Common myeloid progenitor, CD34-positive (primary cell): ENCODE measurements at regions not wholly inside any gene's neighbourhood (a gene's known extent, or its start where the extent isn't known, plus 50 kb on each side); places are given as distances from the start of the nearest gene placed in this dataset.
"Not testable (repeated sequence)": the region's sequence is repeated elsewhere in the genome, so short reads cannot be mapped to it uniquely, and the experiment has no call there.

ENCODE experiments used
- CTCF ChIA-PET: fragments of 350-600 bp; sonication (Branson Sonifier 250); formaldehyde crosslinking; loops from one replicate; lab custom pipeline; 2021; ENCODE audit warnings: antibody characterized with exemption; lab: Charles Lee
- POLR2A ChIA-PET: fragments of 350-600 bp; sonication (Branson Sonifier 250); formaldehyde crosslinking; loops from one replicate; lab custom pipeline; 2021; ENCODE audit warnings: antibody characterized with exemption; lab: Charles Lee
- DNase-seq, 3 donors: peaks; one replicate each; pipeline versions ENCODE4 v3.0.0 to v3.0.0-alpha.2; 2013
- H3K27ac ChIP-seq, 2 experiments: 1 replicate in 1 of 2; 2 replicates in 1 of 2; pipeline ENCODE4 v1.7.0; 2013; ENCODE audit warnings: inconsistent platforms in 2 of 2, low read length in 2 of 2, mild to moderate bottlenecking in 2 of 2, low read depth in 1 of 2, moderate library complexity in 1 of 2; ENCODE audit not compliant: severe bottlenecking in 2 of 2, insufficient read depth in 1 of 2, poor library complexity in 1 of 2
- H3K27me3 ChIP-seq, 5 experiments: replicated peaks in 2 of 5; 1 replicate in 3 of 5; 2 replicates in 2 of 5; pipeline versions ENCODE4 v1.6.1 to v1.7.0; 2013; ENCODE audit warnings: low read length in 4 of 5, mild to moderate bottlenecking in 2 of 5, moderate library complexity in 2 of 5, inconsistent platforms in 1 of 5; ENCODE audit not compliant: insufficient read depth in 5 of 5, control insufficient read depth in 4 of 5
- H3K36me3 ChIP-seq, 4 experiments: 1 replicate in 2 of 4; 2 replicates in 2 of 4; pipeline versions ENCODE4 v1.6.1 to v1.7.0; 2013; ENCODE audit warnings: low read length in 3 of 4, control low read depth in 1 of 4, mild to moderate bottlenecking in 1 of 4; ENCODE audit not compliant: control insufficient read depth in 4 of 4, insufficient read depth in 4 of 4
- H3K4me1 ChIP-seq, 4 experiments: 1 replicate in 3 of 4; 2 replicates in 1 of 4; pipeline versions ENCODE4 v1.6.1 to v1.7.1; 2013; ENCODE audit warnings: low read length in 3 of 4, mild to moderate bottlenecking in 3 of 4, control low read depth in 1 of 4, inconsistent platforms in 1 of 4, moderate library complexity in 1 of 4; ENCODE audit not compliant: control insufficient read depth in 4 of 4, insufficient read depth in 4 of 4; ENCODE audit errors: control extremely low read depth in 1 of 4
- H3K4me3 ChIP-seq, 7 experiments: 1 replicate in 4 of 7; 2 replicates in 3 of 7; pipeline versions ENCODE4 v1.5.1 to v1.7.0; 2013; ENCODE audit warnings: mild to moderate bottlenecking in 7 of 7, low read length in 6 of 7, moderate library complexity in 6 of 7, inconsistent platforms in 2 of 7, low read depth in 2 of 7, control low read depth in 1 of 7; ENCODE audit not compliant: insufficient read depth in 4 of 7, control insufficient read depth in 1 of 7; ENCODE audit errors: extremely low read depth in 1 of 7
- H3K9me3 ChIP-seq, 5 experiments: 1 replicate in 4 of 5; 2 replicates in 1 of 5; pipeline versions ENCODE4 v1.6.1 to v1.7.1; 2013; ENCODE audit warnings: low read length in 4 of 5, mild to moderate bottlenecking in 2 of 5, inconsistent platforms in 1 of 5, low read depth in 1 of 5, moderate library complexity in 1 of 5; ENCODE audit not compliant: control insufficient read depth in 4 of 5, insufficient read depth in 2 of 5; ENCODE audit errors: control extremely low read depth in 1 of 5
- WGBS: methylation state at CpG from one replicate; pipeline ENCODE4 v1.1.5; 2013; ENCODE audit not compliant: insufficient coverage; 5-methylcytosine and 5-hydroxymethylcytosine counted together

DNA sequence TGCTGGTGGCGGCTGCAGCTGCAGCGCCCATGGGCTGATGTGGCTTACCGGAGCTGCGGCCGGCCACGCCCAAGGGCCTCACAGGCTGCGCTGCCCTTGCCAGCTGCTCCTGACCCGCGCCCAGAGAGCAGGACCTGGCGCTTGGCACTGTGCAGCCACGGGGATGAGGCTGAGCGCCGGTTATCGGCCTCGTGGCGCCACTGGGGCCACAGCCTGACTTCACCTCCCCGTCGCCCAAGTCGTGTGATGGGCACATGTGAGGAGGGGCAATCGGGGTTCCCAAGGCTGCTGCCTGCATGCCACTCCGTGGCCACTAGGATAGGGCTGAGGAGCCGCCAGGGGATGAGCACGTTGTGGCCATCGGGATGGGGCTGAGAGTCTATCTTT, 77.2 kb upstream of the PABPC3 start:
- H3K36me3 ChIP-seq: no peaks in the 10 kb centered on the region
- DNase-seq: peak in 1 of 3 donors; percentile 33
- WGBS: 4% methylated on average over 17 of the region's 24 CpGs
- peaks cover 4 to 54% (median 13%) of the 10 kb centered on the region in 5 experiments for H3K27me3 ChIP-seq
- H3K9me3 ChIP-seq: no peaks in the 10 kb centered on the region
- POLR2A ChIA-PET: no interaction called here
- CTCF ChIA-PET: interaction anchor here (0.6 kb wide), 1 partner anchor 13 kb away, joined by 3 read pairs; no protein-coding TSS in a partner anchor
- no peak overlapping the region for H3K27ac ChIP-seq
- H3K4me1 ChIP-seq: peaks cover 0 to 12% (median 8%) of the 10 kb centered on the region in 4 experiments
- peak overlapping the region in 4 of 7 experiments; percentile 6 to 59 (median 52) for H3K4me3 ChIP-seq

DNA sequence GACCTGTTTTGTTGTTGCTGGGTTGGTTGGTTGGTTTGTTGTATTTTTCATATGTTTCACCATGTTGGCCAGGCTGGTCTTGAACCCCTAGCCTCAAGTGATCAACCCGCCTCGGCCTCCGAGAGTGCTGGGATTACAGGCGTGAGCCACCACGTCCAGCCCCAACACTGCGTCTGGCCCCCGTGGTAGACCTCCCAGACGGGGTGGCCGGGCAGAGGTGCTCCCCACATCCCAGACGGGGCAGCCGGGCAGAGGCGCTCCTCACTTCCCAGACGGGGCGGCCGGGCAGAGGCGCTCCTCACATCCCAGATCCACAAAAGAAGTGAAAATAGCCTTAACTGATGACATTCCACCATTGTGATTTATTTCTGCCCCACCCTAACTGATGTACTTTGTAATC, 76.2 kb upstream of the PABPC3 start:
- DNase-seq, H3K36me3 ChIP-seq, H3K4me3 ChIP-seq, H3K27ac ChIP-seq, POLR2A ChIA-PET, H3K9me3 ChIP-seq, CTCF ChIA-PET: not testable (repeated sequence)
- peaks cover 4 to 58% (median 14%) of the 10 kb centered on the region in 5 experiments for H3K27me3 ChIP-seq
- H3K4me1 ChIP-seq: peaks cover 0 to 12% (median 8%) of the 10 kb centered on the region in 4 experiments
- 96% methylated on average over 8 of the region's 16 CpGs for WGBS

DNA sequence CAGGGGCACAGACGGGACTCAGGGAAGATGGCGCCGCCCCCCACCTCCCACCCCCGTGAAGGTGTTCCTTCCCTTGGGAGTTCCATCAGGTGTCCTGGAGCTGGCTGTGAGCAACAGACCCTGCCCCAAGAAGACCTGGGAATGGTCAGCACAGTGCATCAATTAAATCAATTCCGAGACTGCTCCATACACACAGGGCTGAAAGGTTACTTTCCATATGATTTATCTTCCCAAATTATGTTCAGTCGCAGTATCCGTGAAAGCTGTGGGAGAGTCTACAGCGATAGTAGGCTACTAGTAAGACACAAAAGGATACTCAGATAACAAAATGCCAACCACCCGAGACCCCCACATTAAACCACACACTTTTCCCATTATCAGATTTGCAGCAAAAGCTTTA, 71.8 kb upstream of the PABPC3 start:
- Histone ChIP-seq H3K4me1 (no peaks in the 10 kb centered on the region), H3K4me3 (no peak overlapping the region), H3K36me3 (no peaks in the 10 kb centered on the region), H3K27me3 (peaks cover 4 to 40% (median 9%) of the 10 kb centered on the region in 5 experiments), H3K27ac (no peak overlapping the region), H3K9me3 (no peaks in the 10 kb centered on the region)
- no peak for DNase-seq
- CTCF ChIA-PET: interaction anchor here (1.5 kb wide), 1 partner anchor 89 kb away, joined by 3 read pairs; no protein-coding TSS in a partner anchor
- WGBS: 78% methylated on average over 9 of the region's 9 CpGs
- POLR2A ChIA-PET: no interaction called here

DNA sequence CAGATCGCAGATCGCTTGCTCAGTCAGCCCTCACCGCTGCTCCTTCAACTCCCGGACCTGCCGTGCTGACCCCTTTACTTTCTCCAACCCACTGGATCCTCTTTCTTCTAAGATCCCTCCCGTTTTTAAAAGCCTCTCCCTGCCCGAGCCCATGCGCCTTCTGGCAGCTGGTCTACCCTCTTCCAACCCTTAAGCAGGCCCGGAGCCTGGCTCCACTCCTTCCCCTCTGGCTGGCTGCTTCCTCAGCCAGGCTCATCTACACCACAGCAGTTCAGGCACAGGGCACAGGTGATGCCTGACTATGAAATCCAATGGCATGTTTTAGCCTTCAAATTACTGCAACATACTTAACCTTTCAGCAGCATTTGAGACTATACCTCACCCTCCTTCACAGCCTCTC, 63.8 kb upstream of the PABPC3 start:
- Histone ChIP-seq H3K36me3 (no peaks in the 10 kb centered on the region), H3K4me1 (no peaks in the 10 kb centered on the region), H3K9me3 (no peaks in the 10 kb centered on the region), H3K27me3 (peaks cover 2 to 17% (median 6%) of the 10 kb centered on the region in 5 experiments), H3K27ac (no peak overlapping the region), H3K4me3 (no peak overlapping the region)
- no peak for DNase-seq
- CTCF ChIA-PET: no interaction called here
- WGBS: 87% methylated on average over 9 of the region's 9 CpGs
- POLR2A ChIA-PET: no interaction called here

- CTCF ChIA-PET: interaction anchor here (1.3 to 2.0 kb wide), 4 partner anchors 28 to 79 kb away, joined by 3 to 10 read pairs (median 4); no protein-coding TSS in a partner anchor
- no peak overlapping the region for H3K27ac ChIP-seq
- H3K36me3 ChIP-seq: no peaks in the 10 kb centered on the region
- no peaks in the 10 kb centered on the region for H3K9me3 ChIP-seq
- H3K4me1 ChIP-seq: no peaks in the 10 kb centered on the region
- H3K4me3 ChIP-seq: no peak overlapping the region
- 62% methylated on average over 3 of the region's 5 CpGs for WGBS
- DNase-seq: no peak
- POLR2A ChIA-PET: no interaction called here
- peaks cover 2 to 21% (median 8%) of the 10 kb centered on the region in 5 experiments for H3K27me3 ChIP-seq
Measured at GRCh38 chr13:25034173-25034572, 61.8 kb upstream of the PABPC3 start.

DNA sequence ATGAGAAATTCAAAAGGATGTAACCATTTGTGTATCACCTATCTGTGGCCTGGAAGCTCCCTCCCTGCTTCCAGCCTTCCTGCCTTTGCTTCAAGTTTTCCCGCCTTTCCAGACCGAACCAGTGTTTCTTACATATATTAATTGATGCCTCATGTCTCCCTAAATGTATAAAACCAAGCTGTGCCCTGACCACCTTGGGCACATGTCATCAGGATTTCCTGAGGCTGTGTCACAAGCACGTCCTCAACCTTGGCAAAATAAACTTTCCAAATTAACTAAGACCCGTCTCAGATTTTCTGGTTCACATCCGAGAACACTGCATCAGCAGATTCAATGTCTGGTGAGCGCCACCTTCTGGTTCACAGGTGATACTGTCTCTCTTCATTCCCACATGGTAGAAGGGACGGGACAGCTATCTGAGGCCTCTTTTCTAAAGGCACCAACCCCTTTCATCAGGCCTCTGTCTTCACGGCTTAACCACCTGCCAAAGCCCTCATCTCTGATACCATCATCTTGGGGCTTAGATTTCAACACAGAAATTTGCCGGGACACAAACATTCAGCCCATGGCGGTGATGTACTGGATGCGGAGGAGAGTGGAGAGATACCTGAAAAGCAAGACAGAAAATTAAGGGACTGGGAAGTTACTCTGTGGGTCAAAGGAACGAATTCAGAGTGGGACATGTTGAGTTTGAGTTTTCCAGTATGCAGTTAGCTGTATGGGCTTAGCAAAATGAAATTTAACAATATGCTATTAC, 58.7 kb upstream of the PABPC3 start:
- Histone ChIP-seq H3K27me3 (peaks cover 0 to 38% (median 20%) of the 10 kb centered on the region in 5 experiments), H3K36me3 (no peaks in the 10 kb centered on the region), H3K9me3 (no peaks in the 10 kb centered on the region), H3K4me3 (no peak overlapping the region), H3K27ac (no peak overlapping the region), H3K4me1 (no peaks in the 10 kb centered on the region)
- whole genome bisulfite sequencing: 36% methylated on average over 11 of the region's 12 CpGs
- CTCF ChIA-PET: interaction anchor here (0.6 to 1.7 kb wide), 5 partner anchors 11 to 37 kb away, joined by 3 to 15 read pairs (median 3); no protein-coding TSS in a partner anchor
- peak; percentile 73 to 87 (median 83) for DNase-seq
- POLR2A ChIA-PET: no interaction called here
